OCI-LY7 (cell line): ENCODE measurements at regions not wholly inside any gene's neighbourhood (a gene's known extent, or its start where the extent isn't known, plus 50 kb on each side); places are given as distances from the start of the nearest gene placed in this dataset.

Source experiments
- BruUV-seq: library from RNA; stranded (reverse); fragments of 400-500 nt; replicated peaks from 2 replicates; lab custom pipeline; 2021; lab: Mats Ljungman, UMichigan
- CTCF ChIA-PET: fragments of 300-600 bp; sonication (Branson Sonifier 250); formaldehyde crosslinking; loops from one replicate; lab custom pipeline; 2022; ENCODE audit warnings: antibody characterized with exemption; ENCODE audit not compliant: unreplicated experiment; lab: Charles Lee
- POLR2A ChIA-PET: fragments of 300-600 bp; sonication (Branson Sonifier 250); formaldehyde crosslinking; loops from one replicate; lab custom pipeline; 2022; ENCODE audit warnings: antibody characterized with exemption; lab: Charles Lee
- DNase-seq: peaks from one replicate; pipeline ENCODE4 v3.0.0-alpha.2; 2015; ENCODE audit warnings: low spot score
- H2AFZ ChIP-seq: fragments of 200-600 bp; sonication (generic), shearing (Covaris generic); 2 replicates; pipeline ENCODE4 v1.6.1; 2014; ENCODE audit warnings: mild to moderate bottlenecking, antibody characterized with exemption, low read length, moderate library complexity
- H3K27ac ChIP-seq: fragments of 200-600 bp; sonication (generic); 2 replicates; pipeline ENCODE4 v1.5.1; 2014; ENCODE audit warnings: mixed run types, low read depth, mild to moderate bottlenecking, moderate library complexity, low read length, inconsistent platforms; ENCODE audit not compliant: poor library complexity, severe bottlenecking
- H3K36me3 ChIP-seq: fragments of 200-600 bp; sonication (generic); 2 replicates; pipeline ENCODE4 v1.6.1; 2014; ENCODE audit warnings: mild to moderate bottlenecking, antibody characterized with exemption, low read length, moderate library complexity, mixed read lengths; ENCODE audit not compliant: insufficient read depth
- H3K4me1 ChIP-seq: fragments of 200-600 bp; sonication (generic); 2 replicates; pipeline ENCODE4 v1.5.1; 2014; ENCODE audit warnings: mild to moderate bottlenecking, low read length; ENCODE audit not compliant: insufficient read depth, poor library complexity, severe bottlenecking
- H3K4me2 ChIP-seq: fragments of 200-600 bp; sonication (generic); 2 replicates; pipeline ENCODE4 v1.6.1; 2014; ENCODE audit warnings: mild to moderate bottlenecking, low read length
- H3K4me3 ChIP-seq: fragments of 200-600 bp; sonication (generic); 2 replicates; pipeline ENCODE4 v1.5.1; 2014; ENCODE audit warnings: mild to moderate bottlenecking, low read depth, low read length; ENCODE audit not compliant: poor library complexity, severe bottlenecking
- H3K79me2 ChIP-seq: fragments of 200-600 bp; sonication (generic); 2 replicates; pipeline ENCODE4 v1.6.1; 2016; ENCODE audit warnings: low read depth, mild to moderate bottlenecking, low read length, moderate library complexity, mixed read lengths; ENCODE audit not compliant: insufficient read depth
- H3K9me2 ChIP-seq: fragments of 200-600 bp; sonication (generic); 2 replicates; pipeline ENCODE4 v1.6.1; 2016; ENCODE audit warnings: mild to moderate bottlenecking, low read length, mixed read lengths; ENCODE audit not compliant: insufficient read depth
- H3K9me3 ChIP-seq: fragments of 200-600 bp; sonication (generic); 2 replicates; pipeline ENCODE4 v1.6.1; 2014; ENCODE audit warnings: mild to moderate bottlenecking, mixed run types, low read length, mixed read lengths
- H4K20me1 ChIP-seq: fragments of 200-600 bp; sonication (generic); 2 replicates; pipeline ENCODE4 v1.6.1; 2014; ENCODE audit warnings: mild to moderate bottlenecking, antibody characterized with exemption, low read length, moderate library complexity, mixed read lengths; ENCODE audit not compliant: insufficient read depth
- EZH2phosphoT487 ChIP-seq: fragments of 200-600 bp; sonication (generic); IDR thresholded peaks from 2 replicates; pipeline ENCODE4 v1.6.1; 2018; ENCODE audit warnings: low read depth, borderline replicate concordance, mild to moderate bottlenecking, mixed run types, antibody characterized with exemption, low read length, moderate library complexity, mixed read lengths
- intact Hi-C: fragments of 100-400 bp; cut with micrococcal nuclease; formaldehyde crosslinking; loops from one replicate; pipeline ENCODE4 v1.10.0; 2022; ENCODE audit not compliant: unreplicated experiment
- TF ChIP-seq, protein P1 (sequence below): fragments of 200-600 bp; sonication (generic); conservative IDR thresholded peaks from 2 replicates; pipeline ENCODE4 v1.5.1; 2014; ENCODE audit warnings: mild to moderate bottlenecking, antibody characterized with exemption, low read length, moderate library complexity, mixed read lengths

DNA sequence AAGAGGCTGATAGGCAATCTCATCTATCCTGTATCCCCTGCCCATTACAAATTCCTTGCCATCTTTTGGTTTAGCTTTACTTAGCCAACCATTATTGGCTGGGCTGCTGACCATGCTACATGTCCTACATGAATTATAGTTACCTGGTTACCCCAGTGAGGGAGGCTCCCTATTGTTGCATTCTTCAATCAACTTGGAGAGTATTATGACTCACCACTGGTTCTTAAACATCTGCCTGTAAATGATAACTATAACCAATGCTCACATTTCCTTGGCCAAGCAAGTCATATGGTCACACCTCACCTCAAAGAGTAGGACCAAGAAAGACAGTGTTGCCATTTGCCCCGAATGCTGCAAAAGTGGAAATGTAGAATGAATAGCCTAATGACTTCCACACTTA, 297.6 kb downstream of the IL15 start:
- H3K4me3 ChIP-seq = no peak overlapping the region
- H3K9me2 ChIP-seq = no peaks in the 10 kb centered on the region
- TF ChIP-seq, protein P1, sequence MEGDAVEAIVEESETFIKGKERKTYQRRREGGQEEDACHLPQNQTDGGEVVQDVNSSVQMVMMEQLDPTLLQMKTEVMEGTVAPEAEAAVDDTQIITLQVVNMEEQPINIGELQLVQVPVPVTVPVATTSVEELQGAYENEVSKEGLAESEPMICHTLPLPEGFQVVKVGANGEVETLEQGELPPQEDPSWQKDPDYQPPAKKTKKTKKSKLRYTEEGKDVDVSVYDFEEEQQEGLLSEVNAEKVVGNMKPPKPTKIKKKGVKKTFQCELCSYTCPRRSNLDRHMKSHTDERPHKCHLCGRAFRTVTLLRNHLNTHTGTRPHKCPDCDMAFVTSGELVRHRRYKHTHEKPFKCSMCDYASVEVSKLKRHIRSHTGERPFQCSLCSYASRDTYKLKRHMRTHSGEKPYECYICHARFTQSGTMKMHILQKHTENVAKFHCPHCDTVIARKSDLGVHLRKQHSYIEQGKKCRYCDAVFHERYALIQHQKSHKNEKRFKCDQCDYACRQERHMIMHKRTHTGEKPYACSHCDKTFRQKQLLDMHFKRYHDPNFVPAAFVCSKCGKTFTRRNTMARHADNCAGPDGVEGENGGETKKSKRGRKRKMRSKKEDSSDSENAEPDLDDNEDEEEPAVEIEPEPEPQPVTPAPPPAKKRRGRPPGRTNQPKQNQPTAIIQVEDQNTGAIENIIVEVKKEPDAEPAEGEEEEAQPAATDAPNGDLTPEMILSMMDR = no peak
- TF ChIP-seq EZH2phosphoT487 = no peak
- H3K4me2 ChIP-seq = no peak overlapping the region
- ChIA-PET POLR2A (no interaction called here), CTCF (no interaction called here)
- no peaks in the 10 kb centered on the region for H3K4me1 ChIP-seq
- H2AFZ ChIP-seq = no peak overlapping the region
- H3K79me2 ChIP-seq = no peaks in the 10 kb centered on the region
- intact Hi-C loops = no loop called here
- no peaks in the 10 kb centered on the region for H3K9me3 ChIP-seq
- BruUV-seq = no TSS peak
- H4K20me1 ChIP-seq = no peaks in the 10 kb centered on the region
- no peak for DNase-seq
- no peaks in the 10 kb centered on the region for H3K36me3 ChIP-seq
- no peak overlapping the region for H3K27ac ChIP-seq

DNA sequence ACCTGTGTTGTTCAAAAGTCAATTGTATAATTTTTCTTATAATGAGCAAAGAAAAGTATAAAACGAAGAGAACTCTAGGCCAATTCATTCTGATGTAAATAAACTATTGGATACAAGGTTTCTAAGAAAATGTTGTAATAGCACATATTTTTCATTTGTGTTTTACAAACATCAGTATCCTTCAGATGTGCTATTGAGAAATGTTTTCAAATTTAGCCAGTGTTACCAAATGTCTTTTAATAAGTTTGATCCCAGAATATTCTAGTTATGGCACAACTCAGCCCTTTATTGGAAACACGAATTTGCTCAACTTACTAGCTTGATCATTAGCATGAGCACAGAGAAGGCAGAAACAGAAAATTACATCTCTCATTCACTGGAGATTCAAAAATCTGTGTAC, 319.3 kb downstream of the IL15 start:
- H3K9me2 ChIP-seq = no peaks in the 10 kb centered on the region
- H3K79me2 ChIP-seq = no peaks in the 10 kb centered on the region
- POLR2A ChIA-PET = no interaction called here
- H4K20me1 ChIP-seq = no peaks in the 10 kb centered on the region
- no peak for TF ChIP-seq EZH2phosphoT487
- TF ChIP-seq, protein P1 = no peak
- no peak overlapping the region for H2AFZ ChIP-seq
- H3K36me3 ChIP-seq = no peaks in the 10 kb centered on the region
- no peak for DNase-seq
- H3K27ac ChIP-seq = no peak overlapping the region
- H3K4me2 ChIP-seq = no peak overlapping the region
- no peaks in the 10 kb centered on the region for H3K9me3 ChIP-seq
- H3K4me1 ChIP-seq = no peaks in the 10 kb centered on the region
- intact Hi-C loops = no loop called here
- no peak overlapping the region for H3K4me3 ChIP-seq
- BruUV-seq = no TSS peak
- CTCF ChIA-PET = no interaction called here

DNA sequence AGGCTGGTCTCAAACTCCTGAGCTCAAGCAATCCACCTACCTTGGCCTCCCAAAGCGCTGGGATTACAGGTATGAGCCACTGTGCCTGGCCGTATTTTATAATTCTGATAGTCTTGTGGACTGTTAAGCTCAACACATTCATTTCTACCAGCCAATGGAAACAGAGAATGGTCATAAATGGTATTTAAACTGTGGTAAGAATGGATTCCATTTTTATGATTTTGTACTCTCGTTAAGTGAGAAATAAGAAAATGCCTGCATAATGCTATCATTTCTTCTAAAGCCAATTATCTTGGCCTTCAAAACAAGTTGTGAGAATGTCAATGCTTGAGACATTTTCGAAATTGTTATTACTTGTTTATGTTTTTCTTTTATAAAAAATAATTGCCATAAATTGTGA, 321.0 kb downstream of the IL15 start:
- H3K9me2 ChIP-seq = no peaks in the 10 kb centered on the region
- DNase-seq = no peak
- H3K9me3 ChIP-seq = no peaks in the 10 kb centered on the region
- no peaks in the 10 kb centered on the region for H3K79me2 ChIP-seq
- CTCF ChIA-PET = no interaction called here
- H2AFZ ChIP-seq = no peak overlapping the region
- H3K27ac ChIP-seq = no peak overlapping the region
- POLR2A ChIA-PET = interaction anchor here (0.5 to 0.6 kb wide), 2 partner anchors 17 to 434 kb away, joined by 3 read pairs; no protein-coding TSS in a partner anchor
- H3K4me2 ChIP-seq = no peak overlapping the region
- TF ChIP-seq EZH2phosphoT487 = no peak
- TF ChIP-seq, protein P1 = no peak
- no peak overlapping the region for H3K4me3 ChIP-seq
- no TSS peak for BruUV-seq
- no peaks in the 10 kb centered on the region for H4K20me1 ChIP-seq
- H3K4me1 ChIP-seq = no peaks in the 10 kb centered on the region
- intact Hi-C loops = no loop called here
- H3K36me3 ChIP-seq = no peaks in the 10 kb centered on the region
